Astrocyte (in vitro differentiated cells and primary cell): ENCODE measurements at regions not wholly inside any gene's neighbourhood (a gene's known extent, or its start where the extent isn't known, plus 50 kb on each side); places are given as distances from the start of the nearest gene placed in this dataset.

ENCODE experiments used
- DNase-seq: peaks from one replicate; pipeline ENCODE4 v3.0.0-alpha.2; 2010; ENCODE audit warnings: low read depth
- FAIRE-seq: peaks from 2 replicates; lab custom pipeline; 2011; peaks lifted over from hg19 to GRCh38; lab: Jason Lieb, UNC
- H2AFZ ChIP-seq: 2 replicates; pipeline ENCODE4 v1.6.0; 2012; ENCODE audit warnings: low read depth, low read length, inconsistent platforms
- H3K27ac ChIP-seq: 2 replicates; pipeline ENCODE4 v1.5.1; 2011; ENCODE audit warnings: low read depth, low read length, inconsistent platforms
- H3K27me3 ChIP-seq: 2 replicates; pipeline ENCODE4 v1.6.0; 2011; ENCODE audit warnings: low read length, inconsistent platforms; ENCODE audit not compliant: insufficient read depth
- H3K36me3 ChIP-seq: 2 replicates; pipeline ENCODE4 v1.5.1; 2011; ENCODE audit warnings: low read length, inconsistent platforms; ENCODE audit not compliant: insufficient read depth
- H3K4me1 ChIP-seq: 2 replicates; pipeline ENCODE4 v1.5.1; 2011; ENCODE audit warnings: low read length, inconsistent platforms; ENCODE audit not compliant: insufficient read depth
- H3K4me2 ChIP-seq: 2 replicates; pipeline ENCODE4 v1.6.0; 2012; ENCODE audit warnings: low read length, inconsistent platforms
- H3K4me3 ChIP-seq: 2 replicates; pipeline ENCODE4 v1.5.1; 2011; ENCODE audit warnings: low read depth, mild to moderate bottlenecking, low read length, inconsistent platforms; ENCODE audit not compliant: insufficient read depth
- H3K79me2 ChIP-seq: 2 replicates; pipeline ENCODE4 v1.6.0; 2012; ENCODE audit warnings: mild to moderate bottlenecking, low read length, inconsistent platforms; ENCODE audit not compliant: insufficient read depth
- H3K9ac ChIP-seq: 2 replicates; pipeline ENCODE4 v1.6.0; 2012; ENCODE audit warnings: mild to moderate bottlenecking, low read length, inconsistent platforms
- H3K9me3 ChIP-seq: 2 replicates; pipeline ENCODE4 v1.5.1; 2012; ENCODE audit warnings: low read depth, mild to moderate bottlenecking, low read length, inconsistent platforms; ENCODE audit not compliant: insufficient read depth
- H4K20me1 ChIP-seq: 2 replicates; pipeline ENCODE4 v1.6.0; 2012; ENCODE audit warnings: low read length, inconsistent platforms; ENCODE audit not compliant: insufficient read depth
- H3K27ac Mint-ChIP-seq: one replicate; pipeline ENCODE4 v1.8.0; 2021; ENCODE audit warnings: mild to moderate bottlenecking, mixed read lengths; ENCODE audit not compliant: unreplicated experiment
- H3K27me3 Mint-ChIP-seq: one replicate; pipeline ENCODE4 v1.8.0; 2021; ENCODE audit warnings: low read depth, mixed read lengths; ENCODE audit not compliant: unreplicated experiment
- H3K36me3 Mint-ChIP-seq: one replicate; pipeline ENCODE4 v1.8.0; 2021; ENCODE audit warnings: low read depth, mixed read lengths; ENCODE audit not compliant: unreplicated experiment
- H3K4me1 Mint-ChIP-seq: one replicate; pipeline ENCODE4 v1.8.0; 2021; ENCODE audit warnings: low read depth, mixed read lengths; ENCODE audit not compliant: unreplicated experiment
- H3K4me3 Mint-ChIP-seq: one replicate; pipeline ENCODE4 v1.8.0; 2021; ENCODE audit warnings: mild to moderate bottlenecking, moderate library complexity, mixed read lengths; ENCODE audit not compliant: unreplicated experiment
- H3K9me3 Mint-ChIP-seq: one replicate; pipeline ENCODE4 v1.8.0; 2021; ENCODE audit warnings: mild to moderate bottlenecking, mixed read lengths; ENCODE audit not compliant: unreplicated experiment
- CTCF ChIP-seq: IDR thresholded peaks from 2 replicates; pipeline ENCODE4 v1.5.1; 2011; ENCODE audit warnings: low read depth, mild to moderate bottlenecking, inconsistent platforms, low read length, moderate library complexity; ENCODE audit not compliant: insufficient read depth
- EZH2 ChIP-seq: IDR thresholded peaks from 2 replicates; pipeline ENCODE4 v1.6.1; 2012; ENCODE audit warnings: mild to moderate bottlenecking, low read length, inconsistent platforms; ENCODE audit not compliant: insufficient read depth

GRCh38 chr22:47575291-47575690, 812.8 kb downstream of the TBC1D22A start:
- no peaks in the 10 kb centered on the region for H4K20me1 ChIP-seq
- DNase-seq: no peak
- H3K9me3 Mint-ChIP-seq: peaks cover 20% of the 10 kb centered on the region

GRCh38 chr22:47574556-47574955, 812.1 kb downstream of the TBC1D22A start:
- peaks cover 12% of the 10 kb centered on the region for H3K9me3 ChIP-seq
- H3K27me3 ChIP-seq: no peaks in the 10 kb centered on the region
- H3K4me3 Mint-ChIP-seq: no peak overlapping the region
- no peak overlapping the region for H3K4me3 ChIP-seq
- H3K27ac Mint-ChIP-seq: no peak overlapping the region
- no peaks in the 10 kb centered on the region for H3K36me3 ChIP-seq
- no peaks in the 10 kb centered on the region for H3K36me3 Mint-ChIP-seq
- no peaks in the 10 kb centered on the region for H3K4me1 Mint-ChIP-seq
- H3K27ac ChIP-seq: no peak overlapping the region
- H3K27me3 Mint-ChIP-seq: peaks cover 5% of the 10 kb centered on the region
- no peak for TF ChIP-seq EZH2
- no peak for FAIRE-seq
- DNase-seq: no peak
- H3K9me3 Mint-ChIP-seq: peaks cover 19% of the 10 kb centered on the region
- no peak overlapping the region for H3K4me2 ChIP-seq
- H2AFZ ChIP-seq: no peak overlapping the region
- no peaks in the 10 kb centered on the region for H3K79me2 ChIP-seq
- no peaks in the 10 kb centered on the region for H4K20me1 ChIP-seq
- H3K4me1 ChIP-seq: no peaks in the 10 kb centered on the region
- no peak overlapping the region for H3K9ac ChIP-seq

More at GRCh38 chr22:47575291-47575690, 812.8 kb downstream of the TBC1D22A start:
- no peak overlapping the region for H3K27ac ChIP-seq
- H2AFZ ChIP-seq: no peak overlapping the region
- no peaks in the 10 kb centered on the region for H3K27me3 ChIP-seq
- no peaks in the 10 kb centered on the region for H3K79me2 ChIP-seq
- no peak overlapping the region for H3K9ac ChIP-seq
- H3K4me3 ChIP-seq: no peak overlapping the region
- no peak for TF ChIP-seq CTCF
- no peak for TF ChIP-seq EZH2
- H3K4me2 ChIP-seq: no peak overlapping the region
- no peak overlapping the region for H3K27ac Mint-ChIP-seq
- FAIRE-seq: no peak
- H3K36me3 ChIP-seq: no peaks in the 10 kb centered on the region
- peaks cover 3% of the 10 kb centered on the region for H3K27me3 Mint-ChIP-seq
- H3K36me3 Mint-ChIP-seq: no peaks in the 10 kb centered on the region
- no peaks in the 10 kb centered on the region for H3K4me1 ChIP-seq
- no peaks in the 10 kb centered on the region for H3K4me1 Mint-ChIP-seq
- no peak overlapping the region for H3K4me3 Mint-ChIP-seq
- peaks cover 12% of the 10 kb centered on the region for H3K9me3 ChIP-seq

- TF ChIP-seq EZH2: no peak
- no peak for TF ChIP-seq CTCF
- no peaks in the 10 kb centered on the region for H3K4me1 Mint-ChIP-seq
- H3K9me3 Mint-ChIP-seq: peaks cover 20% of the 10 kb centered on the region
- H3K4me3 Mint-ChIP-seq: no peak overlapping the region
- DNase-seq (no peak), FAIRE-seq (no peak)
- no peak overlapping the region for H3K27ac Mint-ChIP-seq
- Histone ChIP-seq H3K9ac (no peak overlapping the region), H3K4me3 (no peak overlapping the region), H3K27me3 (no peaks in the 10 kb centered on the region), H3K36me3 (no peaks in the 10 kb centered on the region), H3K9me3 (peaks cover 13% of the 10 kb centered on the region), H3K27ac (no peak overlapping the region), H2AFZ (no peak overlapping the region), H4K20me1 (no peaks in the 10 kb centered on the region), H3K4me1 (no peaks in the 10 kb centered on the region), H3K4me2 (no peak overlapping the region), H3K79me2 (no peaks in the 10 kb centered on the region)
- H3K36me3 Mint-ChIP-seq: peaks cover 2% of the 10 kb centered on the region
- H3K27me3 Mint-ChIP-seq: peaks cover 6% of the 10 kb centered on the region
Measured at GRCh38 chr22:47573141-47573540, 810.7 kb downstream of the TBC1D22A start.
